Keratinocyte (primary cell): ENCODE measurements at regions not wholly inside any gene's neighbourhood (a gene's known extent, or its start where the extent isn't known, plus 50 kb on each side); places are given as distances from the start of the nearest gene placed in this dataset.

Source experiments
- DNase-seq: peaks from one replicate; pipeline ENCODE4 v3.0.0-alpha.2; 2011; ENCODE audit warnings: low read depth, missing footprints, low spot score
- FAIRE-seq: peaks from 2 replicates; lab custom pipeline; 2011; peaks lifted over from hg19 to GRCh38; lab: Jason Lieb, UNC
- H2AFZ ChIP-seq: 2 replicates; pipeline ENCODE4 v1.6.0; 2012; ENCODE audit warnings: low read length, control low read depth, inconsistent platforms; ENCODE audit not compliant: control insufficient read depth
- H3K27ac ChIP-seq: 2 replicates; pipeline ENCODE4 v1.5.1; 2011; ENCODE audit warnings: low read length; ENCODE audit not compliant: control insufficient read depth, insufficient read depth
- H3K27me3 ChIP-seq: 3 replicates; pipeline ENCODE4 v1.6.0; 2011; ENCODE audit warnings: low read length; ENCODE audit not compliant: control insufficient read depth, insufficient read depth; ENCODE audit errors: extremely low read depth
- H3K36me3 ChIP-seq, 2 experiments: 2 replicates in 1 of 2; 3 replicates in 1 of 2; pipeline ENCODE4 v1.5.1; 2011; ENCODE audit warnings: low read length in 2 of 2, mild to moderate bottlenecking in 1 of 2; ENCODE audit not compliant: control insufficient read depth in 2 of 2, insufficient read depth in 2 of 2; ENCODE audit errors: extremely low read depth in 1 of 2
- H3K4me1 ChIP-seq: 3 replicates; pipeline ENCODE4 v1.5.1; 2011; ENCODE audit warnings: low read length; ENCODE audit not compliant: control insufficient read depth, insufficient read depth; ENCODE audit errors: extremely low read depth
- H3K4me2 ChIP-seq: 3 replicates; pipeline ENCODE4 v1.6.0; 2011; ENCODE audit warnings: low read depth, low read length; ENCODE audit not compliant: control insufficient read depth, insufficient read depth; ENCODE audit errors: extremely low read depth
- H3K4me3 ChIP-seq, 3 experiments: fragments of 200-600 bp in 1 of 3; sonication (generic) in 1 of 3; 2 replicates in 2 of 3; 3 replicates in 1 of 3; pipeline ENCODE4 v1.5.1; 2011 to 2016; ENCODE audit warnings: low read length in 3 of 3, mild to moderate bottlenecking in 3 of 3, control low read depth in 2 of 3, inconsistent platforms in 1 of 3, low read depth in 1 of 3, mixed read lengths in 1 of 3, mixed run types in 1 of 3, moderate library complexity in 1 of 3; ENCODE audit not compliant: control insufficient read depth in 2 of 3, insufficient read depth in 2 of 3; ENCODE audit errors: extremely low read depth in 1 of 3
- H3K79me2 ChIP-seq: 2 replicates; pipeline ENCODE4 v1.6.0; 2012; ENCODE audit warnings: low read length; ENCODE audit not compliant: control insufficient read depth, insufficient read depth
- H3K9ac ChIP-seq: 3 replicates; pipeline ENCODE4 v1.6.0; 2011; ENCODE audit warnings: low read length; ENCODE audit not compliant: control insufficient read depth, insufficient read depth; ENCODE audit errors: extremely low read depth
- H3K9me1 ChIP-seq: 3 replicates; pipeline ENCODE4 v1.6.0; 2011; ENCODE audit warnings: low read length; ENCODE audit not compliant: control insufficient read depth, insufficient read depth; ENCODE audit errors: extremely low read depth
- H3K9me3 ChIP-seq: 2 replicates; pipeline ENCODE4 v1.5.1; 2012; ENCODE audit warnings: low read depth, low read length; ENCODE audit not compliant: control insufficient read depth
- H4K20me1 ChIP-seq: 3 replicates; pipeline ENCODE4 v1.6.0; 2011; ENCODE audit warnings: low read length; ENCODE audit not compliant: control insufficient read depth, insufficient read depth; ENCODE audit errors: extremely low read depth
- EZH2 ChIP-seq: IDR thresholded peaks from one replicate; pipeline ENCODE4 v1.6.1; 2012; ENCODE audit warnings: inconsistent platforms, mild to moderate bottlenecking, low read length, moderate library complexity
- dilution Hi-C: fragments of 300-500 bp; cut with MboI; formaldehyde crosslinking; loops from one replicate; pipeline ENCODE4 v1.7.0; 2020; ENCODE audit warnings: low sequenced_read_pairs; ENCODE audit not compliant: extremely low pct_ligation_motif_present
- TF ChIP-seq, protein P1 (sequence below), 3 experiments: IDR thresholded peaks in 1 of 3; conservative IDR thresholded peaks in 1 of 3; optimal IDR thresholded peaks in 1 of 3; 2 replicates in 2 of 3; 3 replicates in 1 of 3; pipeline versions ENCODE3 to v1.5.1; 2011; ENCODE audit warnings: low read length in 3 of 3, mild to moderate bottlenecking in 3 of 3, moderate library complexity in 2 of 3, control low read depth in 1 of 3, inconsistent platforms in 1 of 3; ENCODE audit not compliant: insufficient read depth in 2 of 3; ENCODE audit errors: extremely low read depth in 1 of 3

DNA sequence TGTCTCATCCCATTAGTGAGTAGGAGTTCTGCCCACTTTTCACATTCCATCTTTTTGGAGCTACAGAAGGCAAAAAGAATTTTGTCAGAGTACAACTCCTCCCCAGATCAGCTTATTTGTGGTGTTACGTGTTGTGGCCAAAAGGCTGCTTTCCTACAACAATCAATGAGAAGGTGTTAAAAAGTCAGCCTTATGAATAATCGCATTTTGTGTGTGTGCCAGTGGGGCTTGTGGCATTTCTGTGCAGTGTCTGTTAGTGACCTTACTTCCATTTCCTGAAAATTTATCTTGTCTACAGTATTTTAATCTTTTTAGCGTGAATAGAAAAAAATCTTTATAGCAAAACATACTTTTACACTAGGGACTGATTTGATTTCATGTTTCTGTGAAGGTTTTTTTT, 458.3 kb upstream of the LCORL start:
- no peak for DNase-seq
- Histone ChIP-seq H3K79me2 (no peaks in the 10 kb centered on the region), H3K9me3 (no peaks in the 10 kb centered on the region), H3K4me3 (no peak overlapping the region), H3K9ac (no peak overlapping the region), H3K36me3 (no peaks in the 10 kb centered on the region), H3K4me2 (no peak overlapping the region), H3K4me1 (no peaks in the 10 kb centered on the region), H3K27me3 (no peaks in the 10 kb centered on the region), H3K9me1 (no peaks in the 10 kb centered on the region), H4K20me1 (no peaks in the 10 kb centered on the region), H3K27ac (no peak overlapping the region), H2AFZ (no peak overlapping the region)
- dilution Hi-C loops: no loop called here
- no peak for FAIRE-seq
- no peak for TF ChIP-seq EZH2
- TF ChIP-seq, protein P1, sequence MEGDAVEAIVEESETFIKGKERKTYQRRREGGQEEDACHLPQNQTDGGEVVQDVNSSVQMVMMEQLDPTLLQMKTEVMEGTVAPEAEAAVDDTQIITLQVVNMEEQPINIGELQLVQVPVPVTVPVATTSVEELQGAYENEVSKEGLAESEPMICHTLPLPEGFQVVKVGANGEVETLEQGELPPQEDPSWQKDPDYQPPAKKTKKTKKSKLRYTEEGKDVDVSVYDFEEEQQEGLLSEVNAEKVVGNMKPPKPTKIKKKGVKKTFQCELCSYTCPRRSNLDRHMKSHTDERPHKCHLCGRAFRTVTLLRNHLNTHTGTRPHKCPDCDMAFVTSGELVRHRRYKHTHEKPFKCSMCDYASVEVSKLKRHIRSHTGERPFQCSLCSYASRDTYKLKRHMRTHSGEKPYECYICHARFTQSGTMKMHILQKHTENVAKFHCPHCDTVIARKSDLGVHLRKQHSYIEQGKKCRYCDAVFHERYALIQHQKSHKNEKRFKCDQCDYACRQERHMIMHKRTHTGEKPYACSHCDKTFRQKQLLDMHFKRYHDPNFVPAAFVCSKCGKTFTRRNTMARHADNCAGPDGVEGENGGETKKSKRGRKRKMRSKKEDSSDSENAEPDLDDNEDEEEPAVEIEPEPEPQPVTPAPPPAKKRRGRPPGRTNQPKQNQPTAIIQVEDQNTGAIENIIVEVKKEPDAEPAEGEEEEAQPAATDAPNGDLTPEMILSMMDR (optimal IDR thresholded peaks at IDR 0.05 in 1 of 3, IDR thresholded peaks at IDR 0.05 in 1 of 3, conservative IDR thresholded peaks at IDR 0.05 in 1 of 3; ENCODE audit: extremely low read depth in 1 of 3, insufficient read depth in 2 of 3, low read length in 3 of 3): no peak

DNA sequence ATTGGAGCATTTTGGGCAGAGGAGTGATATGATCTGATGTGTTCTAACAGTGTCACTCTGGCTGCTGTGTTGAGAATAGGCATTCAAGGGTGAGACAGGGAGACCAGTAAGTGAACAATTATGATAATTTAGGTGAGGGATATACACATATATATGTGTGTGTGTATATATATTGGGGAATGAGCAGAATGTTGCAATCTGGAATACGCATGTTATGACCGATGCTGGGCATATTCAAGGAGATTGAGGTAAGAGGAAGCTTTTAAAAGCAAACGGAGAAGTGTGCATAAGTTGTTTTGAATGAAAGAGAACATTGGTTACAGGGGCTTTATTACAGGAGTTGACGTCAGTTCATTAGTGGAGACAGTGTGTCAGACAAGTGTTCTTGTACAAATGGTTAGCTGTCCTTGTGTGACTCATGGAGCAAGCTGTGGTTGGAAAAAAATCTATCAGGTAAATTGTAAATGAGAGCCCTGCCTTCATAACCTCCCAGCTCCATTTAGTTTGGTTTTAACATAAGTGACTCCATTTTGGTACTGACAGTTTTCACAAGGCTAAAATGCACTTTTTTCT, 442.5 kb upstream of the LCORL start:
- Histone ChIP-seq H3K79me2 (no peaks in the 10 kb centered on the region), H3K9ac (no peak overlapping the region), H2AFZ (no peak overlapping the region), H3K4me2 (no peak overlapping the region), H3K36me3 (no peaks in the 10 kb centered on the region), H3K4me3 (no peak overlapping the region), H3K4me1 (no peaks in the 10 kb centered on the region), H3K9me1 (no peaks in the 10 kb centered on the region), H3K27ac (no peak overlapping the region), H3K9me3 (no peaks in the 10 kb centered on the region), H3K27me3 (no peaks in the 10 kb centered on the region), H4K20me1 (no peaks in the 10 kb centered on the region)
- no peak for FAIRE-seq
- TF ChIP-seq, protein P1 (optimal IDR thresholded peaks at IDR 0.05 in 1 of 3, IDR thresholded peaks at IDR 0.05 in 1 of 3, conservative IDR thresholded peaks at IDR 0.05 in 1 of 3; ENCODE audit: extremely low read depth in 1 of 3, insufficient read depth in 2 of 3, low read length in 3 of 3): no peak
- TF ChIP-seq EZH2: no peak
- DNase-seq: no peak
- dilution Hi-C loops: no loop called here
